Cardiac fibroblast (primary cell): ENCODE measurements at regions not wholly inside any gene's neighbourhood (a gene's known extent, or its start where the extent isn't known, plus 50 kb on each side); places are given as distances from the start of the nearest gene placed in this dataset.

Source experiments
- DNase-seq, 2 donors: peaks; one replicate each; pipeline versions ENCODE4 v3.0.0 to v3.0.0-alpha.2; 2010; ENCODE audit warnings: low read depth in 2 of 2
- H3K4me3 ChIP-seq, 2 donors: replicated peaks in 1 of 2; 1 replicate in 1 of 2; 2 replicates in 1 of 2; pipeline ENCODE4 v1.5.1; 2011; ENCODE audit warnings: low read depth in 2 of 2, low read length in 2 of 2, mild to moderate bottlenecking in 2 of 2, moderate library complexity in 1 of 2
- TF ChIP-seq, protein P1 (sequence below): IDR thresholded peaks from one replicate; pipeline ENCODE4 v1.5.1; 2011; ENCODE audit warnings: low read depth, mild to moderate bottlenecking, low read length, inconsistent platforms

DNA sequence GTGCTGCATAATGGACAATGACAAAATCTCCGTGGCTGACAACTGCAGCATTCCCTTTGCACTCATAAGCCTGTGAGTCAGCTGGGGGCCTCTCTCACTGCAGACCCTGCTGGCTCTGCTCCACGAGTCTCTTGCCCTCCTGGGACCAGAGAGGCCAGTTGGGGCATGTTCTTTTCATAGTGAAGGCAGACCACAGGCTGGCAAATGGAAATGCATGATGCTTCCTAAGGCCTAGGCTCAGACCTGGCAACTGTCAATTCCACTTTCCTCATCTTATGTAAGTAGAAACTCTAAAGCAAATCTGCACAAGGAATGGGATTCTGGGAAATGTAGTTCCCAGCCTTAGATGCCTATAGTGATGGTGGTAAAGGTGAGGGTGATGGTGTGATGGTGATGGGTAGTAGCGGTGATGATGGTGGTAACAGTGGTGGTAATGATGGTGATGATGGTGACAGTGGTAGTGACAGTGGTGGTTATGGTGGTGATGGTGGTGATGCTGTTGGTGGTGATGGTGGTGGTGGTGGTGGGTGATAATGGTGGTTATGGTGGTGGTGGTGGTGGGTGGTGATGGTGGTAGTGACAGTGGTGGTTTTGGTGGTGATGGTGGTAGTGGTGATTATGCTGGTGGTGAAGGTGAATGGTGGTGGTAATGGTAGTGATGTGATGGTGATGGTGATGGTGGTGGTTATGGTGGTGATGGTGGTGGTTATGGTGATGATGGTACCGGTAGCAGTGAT, 185.8 kb upstream of the ARL4C start:
- no peak overlapping the region for H3K4me3 ChIP-seq
- TF ChIP-seq, protein P1, sequence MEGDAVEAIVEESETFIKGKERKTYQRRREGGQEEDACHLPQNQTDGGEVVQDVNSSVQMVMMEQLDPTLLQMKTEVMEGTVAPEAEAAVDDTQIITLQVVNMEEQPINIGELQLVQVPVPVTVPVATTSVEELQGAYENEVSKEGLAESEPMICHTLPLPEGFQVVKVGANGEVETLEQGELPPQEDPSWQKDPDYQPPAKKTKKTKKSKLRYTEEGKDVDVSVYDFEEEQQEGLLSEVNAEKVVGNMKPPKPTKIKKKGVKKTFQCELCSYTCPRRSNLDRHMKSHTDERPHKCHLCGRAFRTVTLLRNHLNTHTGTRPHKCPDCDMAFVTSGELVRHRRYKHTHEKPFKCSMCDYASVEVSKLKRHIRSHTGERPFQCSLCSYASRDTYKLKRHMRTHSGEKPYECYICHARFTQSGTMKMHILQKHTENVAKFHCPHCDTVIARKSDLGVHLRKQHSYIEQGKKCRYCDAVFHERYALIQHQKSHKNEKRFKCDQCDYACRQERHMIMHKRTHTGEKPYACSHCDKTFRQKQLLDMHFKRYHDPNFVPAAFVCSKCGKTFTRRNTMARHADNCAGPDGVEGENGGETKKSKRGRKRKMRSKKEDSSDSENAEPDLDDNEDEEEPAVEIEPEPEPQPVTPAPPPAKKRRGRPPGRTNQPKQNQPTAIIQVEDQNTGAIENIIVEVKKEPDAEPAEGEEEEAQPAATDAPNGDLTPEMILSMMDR = no peak
- DNase-seq = peak in 1 of 2 donors; percentile 32

- TF ChIP-seq, protein P1 = no peak
- no peak overlapping the region for H3K4me3 ChIP-seq
- DNase-seq = peak in 1 of 2 donors; percentile 18
Measured at GRCh38 chr2:234680688-234681619, 184.1 kb upstream of the ARL4C start.

GRCh38 chr2:234679741-234680687, 183.1 kb upstream of the ARL4C start:
- DNase-seq = peak; percentile 92
- H3K4me3 ChIP-seq = no peak overlapping the region

GRCh38 chr2:234679301-234679740, 182.4 kb upstream of the ARL4C start:
- H3K4me3 ChIP-seq = no peak overlapping the region
- TF ChIP-seq, protein P1 = no peak
- no peak for DNase-seq

More at GRCh38 chr2:234679741-234680687, 183.1 kb upstream of the ARL4C start:
- TF ChIP-seq, protein P1 = no peak

DNA sequence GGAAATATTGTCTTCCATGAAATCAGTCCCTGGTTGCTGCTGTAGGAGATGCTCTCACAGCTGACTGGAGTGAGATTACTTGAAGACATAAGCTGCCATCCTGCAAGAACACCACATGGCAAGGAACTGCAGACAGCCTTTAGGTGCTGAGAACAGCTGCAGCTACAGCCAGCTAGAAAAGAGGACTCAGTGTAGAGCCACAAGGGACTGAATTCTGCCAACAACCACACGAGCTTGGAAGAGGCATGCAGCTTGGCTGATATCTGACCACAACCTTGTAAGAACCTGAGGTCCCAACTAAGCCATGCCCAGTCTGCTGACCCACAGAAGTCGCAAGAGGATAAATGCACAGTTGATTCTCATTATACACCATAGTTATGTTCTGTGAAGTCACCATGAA, 181.8 kb upstream of the ARL4C start:
- DNase-seq = peak; percentile 80 to 88
- no peak overlapping the region for H3K4me3 ChIP-seq
- TF ChIP-seq, protein P1 = no peak
